Uterus (tissue), 3 donors: ENCODE measurements at regions not wholly inside any gene's neighbourhood (a gene's known extent, or its start where the extent isn't known, plus 50 kb on each side); places are given as distances from the start of the nearest gene placed in this dataset.
A peak's percentile ranks its signal among the peaks of the same experiment; 100 is the strongest.
"Not testable (repeated sequence)": the region's sequence is repeated elsewhere in the genome, so short reads cannot be mapped to it uniquely, and the experiment has no call there.

ENCODE experiments used
- DNase-seq, 2 donors: peaks; one replicate each; pipeline ENCODE4 v3.0.0-alpha.2; 2019 to 2020
- H3K27ac ChIP-seq, 2 donors: fragments of 200-600 bp; sonication (generic); 1 replicate in 1 of 2; 2 replicates in 1 of 2; pipeline ENCODE4 v1.5.1; 2016 to 2018
- H3K27me3 ChIP-seq, 2 donors: fragments of 200-600 bp; sonication (generic); one replicate each; pipeline ENCODE4 v1.5.1; 2018 to 2019; ENCODE audit warnings: control low read depth in 1 of 2
- H3K36me3 ChIP-seq, 2 donors: fragments of 200-600 bp; sonication (generic); one replicate each; pipeline ENCODE4 v1.5.1; 2019; ENCODE audit warnings: control low read depth in 1 of 2
- H3K4me1 ChIP-seq, 2 donors: fragments of 200-600 bp; sonication (generic); one replicate each; pipeline ENCODE4 v1.5.1; 2018 to 2019; ENCODE audit warnings: control low read depth in 1 of 2
- H3K4me3 ChIP-seq, 2 donors: fragments of 200-600 bp; sonication (generic); 1 replicate in 1 of 2; 2 replicates in 1 of 2; pipeline ENCODE4 v1.5.1; 2018 to 2019; ENCODE audit warnings: mild to moderate bottlenecking in 1 of 2
- H3K9me3 ChIP-seq, 2 donors: fragments of 200-600 bp; sonication (generic); one replicate each; pipeline ENCODE4 v1.5.1; 2019; ENCODE audit warnings: control low read depth in 1 of 2
- CTCF ChIP-seq, 4 experiments: fragments of 200-600 bp in 2 of 4; fragments of 450-650 bp in 2 of 4; sonication (generic) in 2 of 4; IDR thresholded peaks; one replicate each; pipeline ENCODE4 v1.5.1; 2016 to 2019; ENCODE audit warnings: antibody characterized with exemption in 4 of 4, mild to moderate bottlenecking in 2 of 4, moderate library complexity in 1 of 4
- POLR2A ChIP-seq, 2 donors: fragments of 450-650 bp; IDR thresholded peaks; one replicate each; pipeline ENCODE4 v1.6.1; 2016; ENCODE audit warnings: antibody characterized with exemption in 2 of 2, mild to moderate bottlenecking in 1 of 2, moderate library complexity in 1 of 2
- intact Hi-C: fragments of 100-400 bp; cut with DNase I; formaldehyde crosslinking; loops from one replicate; pipeline ENCODE4 v1.15.1; 2023; ENCODE audit warnings: low total_unique reads
- donor health status: DM: yes; HTN: yes; CAD: no.

GRCh38 chr15:24772686-24773373 lies 97.3 kb downstream of the NPAP1 start:
- H3K4me3 ChIP-seq = peak overlapping the region; percentile 17 to 35
- H3K36me3 ChIP-seq = no peaks in the 10 kb centered on the region
- H3K27ac ChIP-seq = no peak overlapping the region
- intact Hi-C loops = no loop called here
- DNase-seq = peak; percentile 18 to 51
- no peaks in the 10 kb centered on the region for H3K4me1 ChIP-seq
- no peaks in the 10 kb centered on the region for H3K27me3 ChIP-seq
- H3K9me3 ChIP-seq = peaks cover 0 to 2% of the 10 kb centered on the region in 2 donors
- TF ChIP-seq CTCF (IDR thresholded peaks at IDR 0.05) = no peak
- no peak for TF ChIP-seq POLR2A (IDR thresholded peaks at IDR 0.05)

GRCh38 chr15:24777307-24777706 lies 101.7 kb downstream of the NPAP1 start:
- Histone ChIP-seq H3K4me3 (no peak overlapping the region), H3K4me1 (no peaks in the 10 kb centered on the region), H3K9me3 (peaks cover 0 to 2% of the 10 kb centered on the region in 2 donors), H3K27me3 (no peaks in the 10 kb centered on the region), H3K36me3 (no peaks in the 10 kb centered on the region), H3K27ac (no peak overlapping the region)
- DNase-seq = no peak
- intact Hi-C loops = no loop called here
- TF ChIP-seq POLR2A (IDR thresholded peaks at IDR 0.05) = no peak
- no peak for TF ChIP-seq CTCF (IDR thresholded peaks at IDR 0.05)

DNA sequence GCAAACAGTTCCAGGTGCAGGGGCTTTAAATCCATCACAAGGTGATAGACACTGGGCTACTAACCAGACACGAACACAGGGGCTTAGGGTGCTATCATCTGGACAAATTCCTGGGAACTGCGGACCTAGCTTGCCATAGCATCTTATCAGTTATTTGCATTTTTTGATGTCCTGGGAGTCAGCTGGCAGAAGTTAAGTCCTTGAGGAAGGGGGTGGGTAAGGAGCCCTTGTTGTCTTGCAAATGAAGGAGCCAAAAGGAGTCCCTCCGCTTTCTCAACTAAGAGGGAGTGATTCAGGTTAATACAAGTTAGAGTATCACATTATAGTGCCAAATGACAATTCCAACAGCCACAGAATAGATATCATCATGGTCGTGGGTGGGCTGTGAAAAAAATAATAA lies 108.9 kb downstream of the NPAP1 start:
- no peak for DNase-seq
- H3K36me3 ChIP-seq = no peaks in the 10 kb centered on the region
- no peak overlapping the region for H3K27ac ChIP-seq
- no peak for TF ChIP-seq CTCF (IDR thresholded peaks at IDR 0.05)
- TF ChIP-seq POLR2A (IDR thresholded peaks at IDR 0.05) = no peak
- intact Hi-C loops = no loop called here
- no peak overlapping the region for H3K4me3 ChIP-seq
- no peaks in the 10 kb centered on the region for H3K4me1 ChIP-seq
- no peaks in the 10 kb centered on the region for H3K27me3 ChIP-seq
- no peaks in the 10 kb centered on the region for H3K9me3 ChIP-seq

- Histone ChIP-seq H3K36me3 (no peaks in the 10 kb centered on the region), H3K4me1 (no peaks in the 10 kb centered on the region), H3K27ac (no peak overlapping the region), H3K27me3 (no peaks in the 10 kb centered on the region), H3K9me3 (no peaks in the 10 kb centered on the region), H3K4me3 (no peak overlapping the region)
- TF ChIP-seq POLR2A (IDR thresholded peaks at IDR 0.05) = no peak
- TF ChIP-seq CTCF (IDR thresholded peaks at IDR 0.05) = no peak
- no peak for DNase-seq
- intact Hi-C loops = no loop called here
Measured at GRCh38 chr15:24786347-24786746, 110.8 kb downstream of the NPAP1 start.

DNA sequence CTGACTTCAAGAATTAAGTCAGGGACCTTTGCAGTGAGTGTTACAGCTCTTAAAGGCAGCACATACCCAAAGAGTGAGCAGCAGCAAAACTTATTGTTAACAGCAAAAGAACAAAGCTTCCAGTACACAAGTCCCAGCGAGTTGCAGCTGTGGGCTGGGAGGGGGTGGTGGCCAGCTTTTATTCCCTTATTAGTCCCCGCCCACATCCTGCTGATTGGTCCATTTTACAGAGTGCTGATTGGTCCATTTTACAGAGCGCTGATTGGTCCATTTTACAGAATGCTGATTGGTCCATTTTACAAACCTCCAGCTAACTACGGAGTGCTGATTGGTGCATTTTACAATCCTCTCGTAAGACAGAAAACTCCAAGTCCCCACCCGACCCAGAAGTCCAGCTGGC lies 127.0 kb downstream of the NPAP1 start:
- intact Hi-C loops, H3K36me3 ChIP-seq, H3K4me3 ChIP-seq, H3K9me3 ChIP-seq, H3K27me3 ChIP-seq, H3K4me1 ChIP-seq, H3K27ac ChIP-seq, DNase-seq: not testable (repeated sequence)

DNA sequence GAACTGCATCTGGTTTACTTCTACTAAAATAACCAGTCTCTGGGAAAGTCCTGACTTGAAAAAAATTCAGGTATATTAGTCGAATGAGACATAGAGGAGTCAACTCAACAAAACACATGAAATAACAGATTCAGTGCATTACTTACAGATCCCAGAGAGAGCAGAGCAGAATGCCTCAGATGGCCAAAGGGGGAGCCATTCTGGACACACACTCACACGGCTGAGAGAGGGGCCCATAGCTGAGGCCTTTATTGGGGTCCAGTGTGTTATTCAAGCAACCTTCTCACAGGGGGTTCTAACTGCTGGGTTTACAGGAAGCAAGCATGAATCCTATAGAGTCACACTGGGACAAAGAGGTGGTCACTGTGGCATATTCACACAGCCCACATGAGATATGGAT lies 135.1 kb upstream of the SNRPN start:
- intact Hi-C loops = no loop called here
- no peak overlapping the region for H3K27ac ChIP-seq

More for the DNA sequence above, 135.1 kb upstream of the SNRPN start:
- Histone ChIP-seq H3K36me3 (no peaks in the 10 kb centered on the region), H3K4me3 (no peak overlapping the region), H3K27me3 (no peaks in the 10 kb centered on the region), H3K9me3 (no peaks in the 10 kb centered on the region), H3K4me1 (no peaks in the 10 kb centered on the region)
- DNase-seq = no peak
- TF ChIP-seq POLR2A (IDR thresholded peaks at IDR 0.05) = no peak
- no peak for TF ChIP-seq CTCF (IDR thresholded peaks at IDR 0.05)
